Fibroblast of peridontal ligament (primary cell): ENCODE measurements at regions not wholly inside any gene's neighbourhood (a gene's known extent, or its start where the extent isn't known, plus 50 kb on each side); places are given as distances from the start of the nearest gene placed in this dataset.

Experiments used
- DNase-seq: peaks from one replicate; pipeline ENCODE4 v3.0.0-alpha.2; 2010; ENCODE audit errors: extremely low read depth

GRCh38 chrX:140848800-140849199, 139.2 kb downstream of the LINC00632 start:
- DNase-seq: no peak

GRCh38 chrX:140860718-140861117, 141.7 kb upstream of the SPANXB1 start:
- no peak for DNase-seq

GRCh38 chrX:140866446-140866845, 135.9 kb upstream of the SPANXB1 start:
- no peak for DNase-seq

GRCh38 chrX:140912606-140913005, 89.8 kb upstream of the SPANXB1 start:
- DNase-seq: no peak

GRCh38 chrX:140913802-140914501, 88.4 kb upstream of the SPANXB1 start:
- DNase-seq: no peak

GRCh38 chrX:140916872-140917271, 85.5 kb upstream of the SPANXB1 start:
- no peak for DNase-seq

- DNase-seq: no peak
These were observed 84.9 kb upstream of the SPANXB1 start for GRCh38 chrX:140917354-140918115.

GRCh38 chrX:140918398-140919038, 83.9 kb upstream of the SPANXB1 start:
- peak; percentile 67 for DNase-seq

GRCh38 chrX:140920416-140920815, 82.0 kb upstream of the SPANXB1 start:
- DNase-seq: no peak

- DNase-seq: no peak
These were observed 79.3 kb upstream of the SPANXB1 start for GRCh38 chrX:140923118-140923517.

GRCh38 chrX:140928739-140929138, 73.7 kb upstream of the SPANXB1 start:
- no peak for DNase-seq

GRCh38 chrX:140933016-140933415, 69.4 kb upstream of the SPANXB1 start:
- DNase-seq: no peak

- no peak for DNase-seq
These were observed 68.3 kb upstream of the SPANXB1 start for GRCh38 chrX:140933874-140934655.

GRCh38 chrX:140943513-140943912, 58.9 kb upstream of the SPANXB1 start:
- no peak for DNase-seq

GRCh38 chrX:140944710-140945109, 57.7 kb upstream of the SPANXB1 start:
- DNase-seq: no peak

- DNase-seq: no peak
These were observed 53.6 kb upstream of the SPANXB1 start for GRCh38 chrX:140948827-140949226.

GRCh38 chrX:140949233-140949632, 53.2 kb upstream of the SPANXB1 start:
- DNase-seq: no peak
